ENCODE measurements at regions not wholly inside any gene's neighbourhood (a gene's known extent, or its start where the extent isn't known, plus 50 kb on each side); places are given as distances from the start of the nearest gene placed in this dataset.

GRCh38 chr18:25518716-25519053 is 166.7 kb upstream of the ZNF521 start (continued):
- TF ChIP-seq, protein P1, sequence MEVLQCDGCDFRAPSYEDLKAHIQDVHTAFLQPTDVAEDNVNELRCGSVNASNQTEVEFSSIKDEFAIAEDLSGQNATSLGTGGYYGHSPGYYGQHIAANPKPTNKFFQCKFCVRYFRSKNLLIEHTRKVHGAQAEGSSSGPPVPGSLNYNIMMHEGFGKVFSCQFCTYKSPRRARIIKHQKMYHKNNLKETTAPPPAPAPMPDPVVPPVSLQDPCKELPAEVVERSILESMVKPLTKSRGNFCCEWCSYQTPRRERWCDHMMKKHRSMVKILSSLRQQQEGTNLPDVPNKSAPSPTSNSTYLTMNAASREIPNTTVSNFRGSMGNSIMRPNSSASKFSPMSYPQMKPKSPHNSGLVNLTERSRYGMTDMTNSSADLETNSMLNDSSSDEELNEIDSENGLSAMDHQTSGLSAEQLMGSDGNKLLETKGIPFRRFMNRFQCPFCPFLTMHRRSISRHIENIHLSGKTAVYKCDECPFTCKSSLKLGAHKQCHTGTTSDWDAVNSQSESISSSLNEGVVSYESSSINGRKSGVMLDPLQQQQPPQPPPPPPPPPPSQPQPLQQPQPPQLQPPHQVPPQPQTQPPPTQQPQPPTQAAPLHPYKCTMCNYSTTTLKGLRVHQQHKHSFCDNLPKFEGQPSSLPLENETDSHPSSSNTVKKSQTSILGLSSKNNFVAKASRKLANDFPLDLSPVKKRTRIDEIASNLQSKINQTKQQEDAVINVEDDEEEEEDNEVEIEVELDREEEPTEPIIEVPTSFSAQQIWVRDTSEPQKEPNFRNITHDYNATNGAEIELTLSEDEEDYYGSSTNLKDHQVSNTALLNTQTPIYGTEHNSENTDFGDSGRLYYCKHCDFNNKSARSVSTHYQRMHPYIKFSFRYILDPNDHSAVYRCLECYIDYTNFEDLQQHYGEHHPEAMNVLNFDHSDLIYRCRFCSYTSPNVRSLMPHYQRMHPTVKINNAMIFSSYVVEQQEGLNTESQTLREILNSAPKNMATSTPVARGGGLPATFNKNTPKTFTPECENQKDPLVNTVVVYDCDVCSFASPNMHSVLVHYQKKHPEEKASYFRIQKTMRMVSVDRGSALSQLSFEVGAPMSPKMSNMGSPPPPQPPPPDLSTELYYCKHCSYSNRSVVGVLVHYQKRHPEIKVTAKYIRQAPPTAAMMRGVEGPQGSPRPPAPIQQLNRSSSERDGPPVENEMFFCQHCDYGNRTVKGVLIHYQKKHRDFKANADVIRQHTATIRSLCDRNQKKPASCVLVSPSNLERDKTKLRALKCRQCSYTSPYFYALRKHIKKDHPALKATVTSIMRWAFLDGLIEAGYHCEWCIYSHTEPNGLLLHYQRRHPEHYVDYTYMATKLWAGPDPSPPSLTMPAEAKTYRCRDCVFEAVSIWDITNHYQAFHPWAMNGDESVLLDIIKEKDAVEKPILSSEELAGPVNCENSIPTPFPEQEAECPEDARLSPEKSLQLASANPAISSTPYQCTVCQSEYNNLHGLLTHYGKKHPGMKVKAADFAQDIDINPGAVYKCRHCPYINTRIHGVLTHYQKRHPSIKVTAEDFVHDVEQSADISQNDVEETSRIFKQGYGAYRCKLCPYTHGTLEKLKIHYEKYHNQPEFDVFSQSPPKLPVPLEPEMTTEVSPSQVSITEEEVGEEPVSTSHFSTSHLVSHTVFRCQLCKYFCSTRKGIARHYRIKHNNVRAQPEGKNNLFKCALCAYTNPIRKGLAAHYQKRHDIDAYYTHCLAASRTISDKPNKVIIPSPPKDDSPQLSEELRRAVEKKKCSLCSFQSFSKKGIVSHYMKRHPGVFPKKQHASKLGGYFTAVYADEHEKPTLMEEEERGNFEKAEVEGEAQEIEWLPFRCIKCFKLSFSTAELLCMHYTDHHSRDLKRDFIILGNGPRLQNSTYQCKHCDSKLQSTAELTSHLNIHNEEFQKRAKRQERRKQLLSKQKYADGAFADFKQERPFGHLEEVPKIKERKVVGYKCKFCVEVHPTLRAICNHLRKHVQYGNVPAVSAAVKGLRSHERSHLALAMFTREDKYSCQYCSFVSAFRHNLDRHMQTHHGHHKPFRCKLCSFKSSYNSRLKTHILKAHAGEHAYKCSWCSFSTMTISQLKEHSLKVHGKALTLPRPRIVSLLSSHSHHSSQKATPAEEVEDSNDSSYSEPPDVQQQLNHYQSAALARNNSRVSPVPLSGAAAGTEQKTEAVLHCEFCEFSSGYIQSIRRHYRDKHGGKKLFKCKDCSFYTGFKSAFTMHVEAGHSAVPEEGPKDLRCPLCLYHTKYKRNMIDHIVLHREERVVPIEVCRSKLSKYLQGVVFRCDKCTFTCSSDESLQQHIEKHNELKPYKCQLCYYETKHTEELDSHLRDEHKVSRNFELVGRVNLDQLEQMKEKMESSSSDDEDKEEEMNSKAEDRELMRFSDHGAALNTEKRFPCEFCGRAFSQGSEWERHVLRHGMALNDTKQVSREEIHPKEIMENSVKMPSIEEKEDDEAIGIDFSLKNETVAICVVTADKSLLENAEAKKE (CRISPR knock-in tag; IDR thresholded peaks at IDR 0.05): no peak
- TF ChIP-seq ZNF331 (CRISPR knock-in tag; IDR thresholded peaks at IDR 0.05; ENCODE audit: low read depth): no peak
- no peak for TF ChIP-seq CREB1 (CRISPR knock-in tag; IDR thresholded peaks at IDR 0.05; ENCODE audit: low read depth)
- no peak for TF ChIP-seq EZH2phosphoT487 (IDR thresholded peaks at IDR 0.05; ENCODE audit: unreplicated experiment)
- TF ChIP-seq STAT1 (IDR thresholded peaks at IDR 0.05; ENCODE audit: unreplicated experiment): no peak
- no peak for TF ChIP-seq ZNF114 (CRISPR knock-in tag; IDR thresholded peaks at IDR 0.05)
- TF ChIP-seq, protein P2, sequence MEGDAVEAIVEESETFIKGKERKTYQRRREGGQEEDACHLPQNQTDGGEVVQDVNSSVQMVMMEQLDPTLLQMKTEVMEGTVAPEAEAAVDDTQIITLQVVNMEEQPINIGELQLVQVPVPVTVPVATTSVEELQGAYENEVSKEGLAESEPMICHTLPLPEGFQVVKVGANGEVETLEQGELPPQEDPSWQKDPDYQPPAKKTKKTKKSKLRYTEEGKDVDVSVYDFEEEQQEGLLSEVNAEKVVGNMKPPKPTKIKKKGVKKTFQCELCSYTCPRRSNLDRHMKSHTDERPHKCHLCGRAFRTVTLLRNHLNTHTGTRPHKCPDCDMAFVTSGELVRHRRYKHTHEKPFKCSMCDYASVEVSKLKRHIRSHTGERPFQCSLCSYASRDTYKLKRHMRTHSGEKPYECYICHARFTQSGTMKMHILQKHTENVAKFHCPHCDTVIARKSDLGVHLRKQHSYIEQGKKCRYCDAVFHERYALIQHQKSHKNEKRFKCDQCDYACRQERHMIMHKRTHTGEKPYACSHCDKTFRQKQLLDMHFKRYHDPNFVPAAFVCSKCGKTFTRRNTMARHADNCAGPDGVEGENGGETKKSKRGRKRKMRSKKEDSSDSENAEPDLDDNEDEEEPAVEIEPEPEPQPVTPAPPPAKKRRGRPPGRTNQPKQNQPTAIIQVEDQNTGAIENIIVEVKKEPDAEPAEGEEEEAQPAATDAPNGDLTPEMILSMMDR (conservative IDR thresholded peaks at IDR 0.05; ENCODE audit: low read depth in 2 of 2): no peak

Measured in GM23338 (cell line).